ENCODE measurements at regions not wholly inside any gene's neighbourhood (a gene's known extent, or its start where the extent isn't known, plus 50 kb on each side); places are given as distances from the start of the nearest gene placed in this dataset.

GRCh38 chr9:21553441-21553840 is 71.3 kb upstream of the IFNE start:
- no peak for TF ChIP-seq CTCF (IDR thresholded peaks at IDR 0.05)
- TF ChIP-seq POLR2A (IDR thresholded peaks at IDR 0.05) = no peak

Measured in ovary (tissue), 3 donors.